Esophagus squamous epithelium (tissue), 4 donors: ENCODE measurements at regions not wholly inside any gene's neighbourhood (a gene's known extent, or its start where the extent isn't known, plus 50 kb on each side); places are given as distances from the start of the nearest gene placed in this dataset.

ENCODE experiments used
- POLR2A ChIP-seq, 4 donors: fragments of 450-650 bp; IDR thresholded peaks; one replicate each; pipeline ENCODE4 v1.6.1; 2017; ENCODE audit warnings: antibody characterized with exemption in 4 of 4, mild to moderate bottlenecking in 4 of 4, moderate library complexity in 3 of 4
- TF ChIP-seq, protein P1 (sequence below), 6 experiments: fragments of 450-650 bp in 4 of 6; fragments of 200-600 bp in 2 of 6; sonication (generic) in 2 of 6; IDR thresholded peaks; one replicate each; pipeline ENCODE4 v1.5.1; 2016 to 2019; ENCODE audit warnings: antibody characterized with exemption in 6 of 6, mild to moderate bottlenecking in 4 of 6, moderate library complexity in 4 of 6

DNA sequence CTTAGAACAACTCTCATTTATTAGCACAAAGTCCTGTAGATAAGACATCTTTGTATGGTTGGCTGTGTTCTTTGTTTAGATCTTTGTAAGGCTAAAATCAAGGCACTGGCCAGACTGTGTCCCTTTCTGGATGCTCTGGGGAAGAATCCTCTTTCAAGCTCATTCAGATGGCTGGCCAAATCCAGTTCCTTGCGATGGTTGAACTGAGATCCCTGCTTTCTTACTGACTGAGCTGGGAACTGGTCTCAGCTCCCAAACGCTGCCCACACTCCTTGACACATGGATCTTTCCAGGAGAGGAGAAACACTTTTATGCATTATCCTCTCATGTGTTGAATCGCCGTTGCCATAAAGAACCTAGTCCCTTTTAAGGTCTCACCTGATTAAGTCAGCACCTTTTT is 586.5 kb upstream of the IGFBP3 start:
- TF ChIP-seq, protein P1, sequence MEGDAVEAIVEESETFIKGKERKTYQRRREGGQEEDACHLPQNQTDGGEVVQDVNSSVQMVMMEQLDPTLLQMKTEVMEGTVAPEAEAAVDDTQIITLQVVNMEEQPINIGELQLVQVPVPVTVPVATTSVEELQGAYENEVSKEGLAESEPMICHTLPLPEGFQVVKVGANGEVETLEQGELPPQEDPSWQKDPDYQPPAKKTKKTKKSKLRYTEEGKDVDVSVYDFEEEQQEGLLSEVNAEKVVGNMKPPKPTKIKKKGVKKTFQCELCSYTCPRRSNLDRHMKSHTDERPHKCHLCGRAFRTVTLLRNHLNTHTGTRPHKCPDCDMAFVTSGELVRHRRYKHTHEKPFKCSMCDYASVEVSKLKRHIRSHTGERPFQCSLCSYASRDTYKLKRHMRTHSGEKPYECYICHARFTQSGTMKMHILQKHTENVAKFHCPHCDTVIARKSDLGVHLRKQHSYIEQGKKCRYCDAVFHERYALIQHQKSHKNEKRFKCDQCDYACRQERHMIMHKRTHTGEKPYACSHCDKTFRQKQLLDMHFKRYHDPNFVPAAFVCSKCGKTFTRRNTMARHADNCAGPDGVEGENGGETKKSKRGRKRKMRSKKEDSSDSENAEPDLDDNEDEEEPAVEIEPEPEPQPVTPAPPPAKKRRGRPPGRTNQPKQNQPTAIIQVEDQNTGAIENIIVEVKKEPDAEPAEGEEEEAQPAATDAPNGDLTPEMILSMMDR (IDR thresholded peaks at IDR 0.05) = no peak
- no peak for TF ChIP-seq POLR2A (IDR thresholded peaks at IDR 0.05)
